NCI-H460 (cell line): ENCODE measurements at regions not wholly inside any gene's neighbourhood (a gene's known extent, or its start where the extent isn't known, plus 50 kb on each side); places are given as distances from the start of the nearest gene placed in this dataset.
"Not testable (repeated sequence)": the region's sequence is repeated elsewhere in the genome, so short reads cannot be mapped to it uniquely, and the experiment has no call there.

Source experiments
- DNase-seq: peaks from one replicate; pipeline ENCODE4 v3.0.0-alpha.2; 2016; ENCODE audit warnings: low read depth; ENCODE audit errors: extremely low read depth

GRCh38 chr14:58972233-58973017, 216.0 kb upstream of the DAAM1 start:
- DNase-seq: no peak

DNA sequence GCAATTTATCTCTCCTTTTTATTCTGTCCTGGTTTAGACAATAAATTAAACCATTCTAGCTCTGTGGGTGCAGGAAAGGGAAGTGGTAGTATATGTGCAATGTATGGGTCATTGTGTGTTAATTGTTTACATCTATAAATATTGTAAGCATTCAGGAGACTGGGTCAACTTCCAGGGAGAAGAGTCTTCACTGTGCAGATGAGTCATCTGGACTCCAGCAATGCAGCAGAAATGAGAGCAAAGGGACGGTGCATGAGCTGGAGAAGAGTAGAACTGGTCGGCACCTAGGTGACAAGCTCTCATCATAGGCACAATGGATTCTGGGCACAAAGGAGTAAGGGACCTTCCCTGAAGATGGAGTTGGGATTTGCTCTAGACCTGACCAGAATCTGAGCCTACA, 211.1 kb upstream of the DAAM1 start:
- DNase-seq: no peak

DNA sequence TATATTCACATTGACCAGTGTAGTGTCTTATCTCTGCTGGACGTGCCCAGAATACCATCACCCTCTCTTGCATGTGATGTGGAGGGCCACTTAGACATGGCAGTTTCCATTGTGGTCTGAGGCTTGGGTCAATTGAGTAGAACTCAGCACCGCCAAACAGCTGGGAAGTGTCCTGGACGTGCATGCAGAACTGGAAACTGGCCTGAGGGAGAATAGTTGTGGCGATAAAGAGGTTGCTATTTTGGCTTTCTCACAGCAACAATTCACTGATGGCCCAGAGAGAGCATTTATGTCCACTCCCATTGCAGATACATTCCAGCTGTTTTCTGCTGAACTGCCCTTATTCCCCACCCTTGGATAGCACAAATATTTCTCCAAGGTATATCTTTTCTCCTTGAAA, 210.1 kb upstream of the DAAM1 start:
- DNase-seq: no peak

DNA sequence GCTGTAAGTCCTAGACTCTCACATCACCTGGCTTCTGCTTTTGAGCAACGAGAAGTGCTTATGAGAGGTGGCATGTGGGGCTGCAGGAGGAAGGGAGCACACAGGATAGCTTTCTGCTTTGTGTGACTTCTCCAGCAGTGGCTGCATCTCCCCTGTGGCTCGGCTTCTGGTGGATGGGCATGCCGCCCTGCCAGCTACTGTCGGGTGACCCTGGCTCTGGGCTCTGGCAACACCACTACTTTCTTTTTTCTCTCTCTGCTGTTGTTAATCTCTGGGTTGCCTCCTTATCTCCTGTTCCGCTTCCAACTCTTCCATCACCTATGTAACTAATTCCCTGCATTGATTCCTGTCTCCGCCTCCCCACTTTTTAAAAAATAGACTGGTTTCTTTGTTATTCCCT, 209.1 kb upstream of the DAAM1 start:
- DNase-seq: no peak

DNA sequence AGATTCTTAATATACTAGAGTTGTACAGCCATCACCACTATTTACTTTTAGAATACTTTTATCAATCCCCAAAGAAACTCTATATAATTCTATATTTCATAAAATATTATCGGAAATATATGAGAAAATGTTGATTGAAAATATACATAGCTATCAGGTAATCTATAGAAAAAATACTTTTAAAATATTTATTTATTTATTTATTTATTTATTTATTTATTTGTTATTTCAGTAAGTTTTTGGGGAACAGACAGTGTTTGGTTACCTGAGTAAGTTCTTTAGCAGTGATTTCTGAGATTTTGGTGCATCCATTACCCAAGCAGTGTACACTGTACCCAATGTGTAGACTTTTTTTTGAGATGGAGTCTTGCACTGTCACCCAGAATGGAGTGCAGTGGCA, 206.6 kb upstream of the DAAM1 start:
- DNase-seq: no peak

DNA sequence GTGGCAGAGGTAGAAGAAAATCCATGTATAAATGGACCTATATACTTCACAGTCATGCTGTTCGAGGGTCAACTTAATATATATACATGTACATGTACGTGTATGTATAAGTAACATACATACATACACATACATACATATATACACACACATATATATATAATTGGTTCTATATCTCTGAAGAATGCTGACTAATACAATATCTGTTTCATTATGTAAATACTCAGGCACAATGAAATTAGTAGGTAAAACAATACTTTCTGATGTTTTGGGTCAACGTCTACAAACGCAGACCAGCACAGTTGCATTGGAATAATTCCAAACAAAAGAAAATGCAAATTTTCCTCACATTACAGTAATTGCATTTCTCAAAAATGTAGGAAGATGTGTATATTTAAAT, 202.7 kb upstream of the DAAM1 start:
- no peak for DNase-seq

DNA sequence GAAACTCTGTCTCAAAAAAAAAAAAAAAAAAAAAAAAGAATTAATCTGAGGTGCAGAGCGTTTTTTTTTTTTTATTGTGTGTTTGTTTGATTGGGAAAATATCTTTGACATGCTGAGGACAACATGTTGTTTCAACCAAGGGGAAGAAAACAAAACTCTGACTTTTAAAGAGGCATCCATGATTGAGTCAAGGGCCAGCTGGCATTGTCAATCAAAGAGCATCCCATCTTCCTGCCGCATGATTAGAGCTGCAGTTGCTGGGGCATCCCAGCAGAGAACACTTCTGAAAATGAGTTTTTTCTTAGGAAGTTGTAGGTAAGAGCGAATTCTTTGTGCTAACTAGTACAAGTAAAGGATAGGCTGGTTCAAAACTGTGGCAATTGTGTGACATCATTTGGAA, 200.9 kb upstream of the DAAM1 start:
- DNase-seq: no peak

DNA sequence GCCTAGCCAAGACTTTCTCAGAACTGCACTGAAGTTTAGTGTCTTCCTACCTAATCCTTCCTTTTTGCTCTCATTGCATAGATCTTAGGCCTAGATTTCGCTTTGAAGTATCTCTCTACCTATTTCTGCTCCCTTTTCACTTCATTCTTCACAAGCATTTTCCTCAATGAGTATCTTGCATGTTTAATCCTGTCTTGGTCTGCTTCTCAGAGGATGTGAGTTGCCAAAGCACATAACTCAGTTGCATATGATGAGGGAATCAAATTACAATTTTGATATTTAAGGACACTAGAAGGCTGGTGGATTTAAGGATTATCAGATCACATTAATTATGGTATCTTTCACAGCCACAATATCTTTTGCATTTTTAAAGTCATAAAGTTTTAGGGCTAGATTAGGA, 195.5 kb upstream of the DAAM1 start:
- DNase-seq: no peak

- DNase-seq: no peak
Observed at GRCh38 chr14:58994130-58994529, 194.3 kb upstream of the DAAM1 start.

- DNase-seq: no peak
Observed at GRCh38 chr14:59004012-59004411, 184.5 kb upstream of the DAAM1 start.

- not testable (repeated sequence) for DNase-seq
Observed at GRCh38 chr14:59006179-59006578, 182.3 kb upstream of the DAAM1 start.

DNA sequence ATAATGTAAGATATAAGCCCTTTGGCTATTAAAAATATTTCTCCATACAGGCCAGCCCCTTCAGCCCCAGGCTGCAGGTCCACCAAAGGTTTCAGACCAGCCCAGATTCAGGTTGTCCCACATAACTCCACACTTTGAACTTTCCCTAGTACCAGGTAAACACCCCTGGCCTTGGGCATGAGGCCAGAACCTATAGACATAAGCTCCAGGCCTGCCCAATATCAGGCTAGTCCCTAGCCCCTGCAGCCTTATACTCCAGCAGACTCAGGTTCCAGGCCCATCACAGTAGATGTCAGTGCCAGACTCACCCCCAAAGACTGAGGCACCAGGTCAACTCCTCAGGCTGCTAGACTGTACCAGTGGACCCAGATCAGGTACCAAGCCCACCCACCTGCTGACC, 178.5 kb upstream of the DAAM1 start:
- DNase-seq: no peak

GRCh38 chr14:59013672-59014298, 174.7 kb upstream of the DAAM1 start:
- DNase-seq: peak; percentile 30

DNA sequence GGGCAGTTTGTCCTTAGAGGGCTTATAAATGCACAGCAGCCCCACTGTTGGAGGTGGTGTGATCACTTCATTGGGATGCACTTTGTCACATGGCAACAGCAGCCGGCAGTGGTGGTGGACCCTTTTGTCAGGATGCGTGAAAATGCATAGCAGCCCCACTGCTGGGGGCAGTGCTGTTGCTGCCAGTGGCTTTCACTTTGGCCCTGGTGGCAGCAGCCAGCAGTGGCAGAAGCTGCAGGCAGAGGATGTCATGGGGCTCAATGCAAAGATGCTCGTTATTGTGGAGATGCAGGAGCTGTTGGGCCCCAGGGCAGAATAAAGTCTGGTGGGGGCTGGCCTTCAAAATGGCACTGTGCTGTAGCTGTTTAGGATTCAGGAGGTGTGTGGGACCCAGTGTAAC, 173.0 kb upstream of the DAAM1 start:
- no peak for DNase-seq

DNA sequence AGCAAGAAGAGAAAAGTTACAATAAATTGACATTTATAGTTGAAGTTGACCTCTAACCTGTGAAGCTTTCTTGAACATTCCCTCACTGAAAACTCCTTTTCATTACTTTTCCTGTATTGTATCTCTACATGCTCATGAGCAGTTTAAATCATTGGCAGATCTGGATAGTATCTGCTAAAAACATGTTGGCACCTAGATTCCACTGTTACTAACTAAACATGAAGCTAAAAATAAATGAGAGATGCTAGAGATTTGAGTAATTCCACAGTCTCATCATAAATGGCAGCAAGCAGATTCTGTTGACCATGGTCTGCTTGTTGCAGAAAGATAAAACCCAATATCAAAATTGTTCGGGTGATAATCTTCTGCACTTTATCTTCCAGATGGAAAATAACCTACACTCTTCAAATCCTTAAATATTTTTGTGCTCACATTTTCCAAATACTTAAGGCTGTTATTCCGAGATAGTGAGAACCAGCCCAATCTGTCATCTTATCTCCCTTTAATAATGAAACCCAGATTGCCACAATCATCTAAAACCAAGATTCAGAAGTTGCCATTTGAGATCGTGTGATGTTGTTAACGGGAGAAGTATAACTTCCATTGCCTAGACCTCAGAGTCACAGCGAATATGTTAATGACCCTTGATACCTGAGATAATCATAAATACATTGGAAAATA, 171.0 kb upstream of the DAAM1 start:
- no peak for DNase-seq

- DNase-seq: no peak
Observed at GRCh38 chr14:59018460-59018859, 170.0 kb upstream of the DAAM1 start.

DNA sequence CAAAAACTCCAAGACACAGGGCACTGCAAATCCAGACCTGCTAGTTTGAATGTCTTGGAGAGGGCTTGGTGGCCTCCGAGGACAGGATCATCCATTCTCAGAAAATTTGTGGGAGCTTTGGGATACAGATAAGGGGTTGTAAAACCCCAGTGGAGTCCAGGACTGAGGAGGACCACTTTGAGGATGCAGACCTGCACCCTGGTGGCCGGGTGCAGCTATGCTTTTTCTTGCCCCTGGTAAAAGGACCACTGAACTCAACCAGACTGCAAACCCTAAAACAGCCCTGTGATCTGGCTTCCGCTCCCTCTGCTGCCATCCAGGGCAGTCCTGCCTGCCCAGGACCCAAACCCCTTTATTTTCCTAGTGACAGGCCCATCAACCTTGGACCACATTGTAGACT, 169.5 kb upstream of the DAAM1 start:
- DNase-seq: no peak

DNA sequence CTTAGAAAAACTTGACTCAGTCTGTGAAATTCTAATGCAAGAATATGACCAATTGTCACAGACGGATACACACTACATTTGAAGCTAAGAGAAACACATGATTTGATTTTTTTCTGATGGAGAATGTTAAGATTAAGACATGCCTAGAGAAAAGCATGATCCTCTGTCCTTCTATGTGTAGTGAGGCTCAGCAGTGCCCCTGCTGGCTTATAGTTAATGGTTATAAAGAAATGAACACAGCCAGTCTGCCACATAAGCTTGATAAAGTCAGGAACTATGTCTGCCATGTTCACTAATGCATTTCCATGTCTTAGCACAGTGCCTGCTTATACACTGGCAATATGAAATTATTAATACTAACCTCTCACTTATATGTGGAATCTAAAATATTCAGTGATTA, 168.1 kb upstream of the DAAM1 start:
- peak; percentile 11 for DNase-seq

GRCh38 chr14:59022144-59022543, 166.3 kb upstream of the DAAM1 start:
- DNase-seq: peak; percentile 7

DNA sequence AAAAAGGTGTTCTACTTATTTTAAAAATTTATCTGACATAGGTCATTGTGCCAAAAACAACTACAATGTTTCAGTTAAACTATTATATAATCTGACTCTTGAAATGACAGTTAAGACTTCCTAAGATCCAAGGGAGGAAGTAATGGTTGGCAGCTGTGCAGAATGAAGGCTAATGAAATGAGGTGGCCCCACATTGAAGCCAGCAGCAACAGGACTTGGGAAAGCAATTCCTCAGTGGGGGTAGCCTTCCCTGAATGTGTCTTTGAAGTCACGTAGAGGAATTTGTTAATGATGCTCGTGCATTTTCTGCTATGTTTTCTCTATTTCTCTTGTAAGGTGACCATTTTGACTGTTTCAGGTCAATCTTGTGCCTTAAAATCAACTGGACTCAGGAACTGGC, 162.4 kb upstream of the DAAM1 start:
- DNase-seq: no peak

DNA sequence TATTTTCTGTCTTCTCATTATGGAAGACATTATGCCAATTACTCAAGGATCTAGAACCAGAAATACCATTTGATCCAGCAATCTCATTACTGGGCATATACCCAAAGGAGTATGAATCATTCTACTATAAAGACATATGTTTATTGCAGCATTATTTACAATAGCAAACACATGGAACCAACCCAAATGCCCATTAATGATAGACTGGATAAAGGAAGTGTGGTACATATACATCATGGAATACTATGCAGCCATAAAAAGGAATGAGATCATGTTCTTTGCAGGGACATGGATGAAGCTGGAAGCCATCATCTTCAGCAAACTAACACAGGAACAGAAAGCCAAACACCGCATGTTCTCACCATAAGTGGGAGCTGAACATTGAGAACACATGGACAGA, 161.8 kb upstream of the DAAM1 start:
- DNase-seq: not testable (repeated sequence)
